ENCODE measurements at regions not wholly inside any gene's neighbourhood (a gene's known extent, or its start where the extent isn't known, plus 50 kb on each side); places are given as distances from the start of the nearest gene placed in this dataset.

DNA sequence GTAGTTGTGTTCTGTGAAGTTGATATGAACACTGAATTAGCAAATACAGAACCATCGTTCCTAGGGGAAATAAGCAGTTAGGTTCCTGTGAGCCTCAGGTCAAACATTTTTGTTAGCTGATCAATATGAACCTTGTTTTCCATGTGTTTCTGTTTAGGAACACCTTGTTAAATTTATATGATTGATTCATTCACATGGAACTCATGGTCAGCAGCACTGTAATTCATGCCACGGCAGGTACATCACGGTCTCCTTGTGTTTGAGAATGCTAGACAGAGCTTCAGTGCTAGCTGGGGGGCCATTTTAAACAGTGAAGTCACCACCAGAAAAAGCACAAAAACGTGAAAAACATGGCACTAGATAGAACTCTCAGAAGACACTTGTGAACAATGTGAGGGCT is 62.2 kb downstream of the MYCN start:
- Mint-ChIP-seq H3K36me3 (ENCODE audit: insufficient read depth in 1 of 3, low read depth in 3 of 3) (peaks cover 0 to 4% (median 0%) of the 10 kb centered on the region in 3 experiments; a peak in 2 of 7 replicates), H3K9me3 (peaks cover 4 to 7% of the 10 kb centered on the region in 2 experiments; a peak in 3 of 5 replicates), H3K27ac (no peak overlapping the region), H3K4me1 (peaks cover 9 to 11% of the 10 kb centered on the region in 2 experiments), H3K4me3 (no peak overlapping the region), H3K27me3 (ENCODE audit: low read depth) (peaks cover 7% of the 10 kb centered on the region)
- Histone ChIP-seq H2AFZ (ENCODE audit: low read length) (no peak overlapping the region), H3K4me1 (ENCODE audit: insufficient read depth, low read length) (no peaks in the 10 kb centered on the region; the same call in 1 of the 2 replicates), H3K27me3 (ENCODE audit: insufficient read depth, low read length) (no peaks in the 10 kb centered on the region), H2BK12ac (ENCODE audit: insufficient read length, low read depth, low read length) (no peak overlapping the region), H4K20me1 (ENCODE audit: control insufficient read depth, insufficient read depth, insufficient read length) (no peaks in the 10 kb centered on the region), H3K79me2 (ENCODE audit: insufficient read depth, low read length) (no peaks in the 10 kb centered on the region), H3K9ac (ENCODE audit: extremely low read depth, insufficient read length, low read length) (no peak overlapping the region), H3K4me2 (ENCODE audit: insufficient read depth, insufficient read length, low read length) (no peak overlapping the region), H4K8ac (replicated peaks; ENCODE audit: insufficient read length, low read depth, low read length) (no peak overlapping the region), H2BK5ac (ENCODE audit: insufficient read length, low read length) (no peak overlapping the region), H3K23ac (ENCODE audit: insufficient read length, low read depth, low read length) (no peak overlapping the region), H3T11ph (ENCODE audit: low read length) (no peak overlapping the region), H2AK5ac (ENCODE audit: insufficient read length, low read length) (no peak overlapping the region), H3K56ac (ENCODE audit: insufficient read length, low read depth, low read length) (no peak overlapping the region), H2BK15ac (ENCODE audit: low read depth, low read length) (no peak overlapping the region), H3K14ac (ENCODE audit: insufficient read depth, low read length) (no peak overlapping the region), H3K4ac (ENCODE audit: low read depth, low read length) (no peak overlapping the region), H3K18ac (ENCODE audit: insufficient read length, low read depth, low read length) (no peak overlapping the region), H3K79me1 (ENCODE audit: insufficient read depth, low read depth, low read length, poor library complexity, severe bottlenecking) (no peaks in the 10 kb centered on the region), H3K23me2 (ENCODE audit: insufficient read length, low read depth, low read length, poor library complexity, severe bottlenecking) (no peaks in the 10 kb centered on the region), H2BK120ac (ENCODE audit: low read depth, low read length, poor library complexity, severe bottlenecking) (no peak overlapping the region), H4K5ac (ENCODE audit: insufficient read length, low read depth, low read length) (no peak overlapping the region), H2BK20ac (ENCODE audit: low read depth, low read length, poor library complexity, severe bottlenecking) (no peak overlapping the region), H3K27ac (ENCODE audit: insufficient read length, low read depth, low read length) (no peak overlapping the region), H4K91ac (ENCODE audit: insufficient read length, low read depth, low read length) (no peak overlapping the region), H3K9me3 (ENCODE audit: control insufficient read depth, low read depth, low read length) (no peaks in the 10 kb centered on the region)
- DNase-seq = no peak
- TF ChIP-seq, protein P1, sequence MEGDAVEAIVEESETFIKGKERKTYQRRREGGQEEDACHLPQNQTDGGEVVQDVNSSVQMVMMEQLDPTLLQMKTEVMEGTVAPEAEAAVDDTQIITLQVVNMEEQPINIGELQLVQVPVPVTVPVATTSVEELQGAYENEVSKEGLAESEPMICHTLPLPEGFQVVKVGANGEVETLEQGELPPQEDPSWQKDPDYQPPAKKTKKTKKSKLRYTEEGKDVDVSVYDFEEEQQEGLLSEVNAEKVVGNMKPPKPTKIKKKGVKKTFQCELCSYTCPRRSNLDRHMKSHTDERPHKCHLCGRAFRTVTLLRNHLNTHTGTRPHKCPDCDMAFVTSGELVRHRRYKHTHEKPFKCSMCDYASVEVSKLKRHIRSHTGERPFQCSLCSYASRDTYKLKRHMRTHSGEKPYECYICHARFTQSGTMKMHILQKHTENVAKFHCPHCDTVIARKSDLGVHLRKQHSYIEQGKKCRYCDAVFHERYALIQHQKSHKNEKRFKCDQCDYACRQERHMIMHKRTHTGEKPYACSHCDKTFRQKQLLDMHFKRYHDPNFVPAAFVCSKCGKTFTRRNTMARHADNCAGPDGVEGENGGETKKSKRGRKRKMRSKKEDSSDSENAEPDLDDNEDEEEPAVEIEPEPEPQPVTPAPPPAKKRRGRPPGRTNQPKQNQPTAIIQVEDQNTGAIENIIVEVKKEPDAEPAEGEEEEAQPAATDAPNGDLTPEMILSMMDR (conservative IDR thresholded peaks at IDR 0.05) = no peak
- no CpG with 5 or more reads among the region's 4 CpGs for WGBS (ENCODE audit: extremely low coverage, insufficient read length, low lambda C conversion rate)

Measured in H9 (cell line).